Chondrocyte (in vitro differentiated cells): ENCODE measurements at regions not wholly inside any gene's neighbourhood (a gene's known extent, or its start where the extent isn't known, plus 50 kb on each side); places are given as distances from the start of the nearest gene placed in this dataset.
"Not testable (repeated sequence)": the region's sequence is repeated elsewhere in the genome, so short reads cannot be mapped to it uniquely, and the experiment has no call there.

Experiments used
- DNase-seq: peaks from one replicate; pipeline ENCODE4 v3.0.0; 2021; ENCODE audit warnings: mixed read lengths, low spot score
- H3K27ac Mint-ChIP-seq: one replicate; pipeline ENCODE4 v1.8.0; 2021; ENCODE audit warnings: mild to moderate bottlenecking, moderate library complexity, mixed read lengths; ENCODE audit not compliant: unreplicated experiment
- H3K27me3 Mint-ChIP-seq: 2 replicates; pipeline ENCODE4 v1.8.0; 2021; ENCODE audit warnings: low read depth, mixed read lengths
- H3K36me3 Mint-ChIP-seq: 2 replicates; pipeline ENCODE4 v1.8.0; 2021; ENCODE audit warnings: low read depth, mixed read lengths
- H3K4me1 Mint-ChIP-seq: 2 replicates; pipeline ENCODE4 v1.8.0; 2021; ENCODE audit warnings: low read depth, mild to moderate bottlenecking, mixed read lengths
- H3K4me3 Mint-ChIP-seq: one replicate; pipeline ENCODE4 v1.8.0; 2021; ENCODE audit warnings: mild to moderate bottlenecking, moderate library complexity, mixed read lengths; ENCODE audit not compliant: unreplicated experiment
- H3K9me3 Mint-ChIP-seq: 2 replicates; pipeline ENCODE4 v1.8.0; 2021; ENCODE audit warnings: low read depth, mixed read lengths
- CTCF ChIP-seq: fragments of 200-600 bp; sonication (generic); IDR thresholded peaks from 2 replicates; pipeline ENCODE4 v1.5.0; 2021; ENCODE audit warnings: antibody characterized with exemption, mild to moderate bottlenecking, moderate library complexity

- Mint-ChIP-seq H3K27me3 (peaks cover 27% of the 10 kb centered on the region), H3K36me3 (peaks cover 3% of the 10 kb centered on the region), H3K27ac (no peak overlapping the region), H3K9me3 (peaks cover 8% of the 10 kb centered on the region), H3K4me1 (peaks cover 3% of the 10 kb centered on the region), H3K4me3 (no peak overlapping the region)
- no peak for DNase-seq
- no peak for TF ChIP-seq CTCF
These were observed 463.7 kb downstream of the PREX1 start for GRCh38 chr20:48364055-48364454.

DNA sequence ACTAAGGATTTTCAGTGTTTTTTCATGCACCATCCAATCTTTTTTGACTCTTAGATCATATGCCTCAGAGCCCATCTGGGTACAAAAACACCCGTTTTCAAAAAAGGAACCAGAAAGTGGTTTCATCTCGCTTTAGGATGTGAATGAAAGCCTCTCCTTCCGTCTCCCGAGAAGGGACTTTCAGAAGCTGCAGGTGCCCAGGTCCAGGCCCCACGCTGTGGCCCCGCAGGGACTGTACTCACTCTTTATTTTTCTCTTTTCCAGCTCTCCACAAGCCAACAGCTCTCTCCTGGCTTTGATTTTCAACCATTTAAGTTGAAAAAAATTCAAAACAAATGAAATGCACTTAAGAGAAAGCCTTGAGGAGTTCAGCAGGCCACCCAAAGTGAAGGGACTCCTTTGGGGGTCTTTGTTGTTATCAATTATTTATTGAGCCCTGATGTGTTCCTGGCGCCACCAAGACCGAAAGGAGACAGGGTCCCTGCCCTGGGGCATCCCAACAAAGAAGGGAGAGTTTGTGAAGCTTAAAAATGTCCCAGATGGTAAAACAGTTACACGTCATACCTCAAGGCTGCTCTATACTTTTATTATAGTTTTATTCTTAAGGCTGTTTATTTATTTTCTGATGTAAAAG, 467.3 kb downstream of the PREX1 start:
- Mint-ChIP-seq H3K27me3 (peaks cover 27% of the 10 kb centered on the region), H3K27ac (no peak overlapping the region), H3K4me3 (no peak overlapping the region), H3K36me3 (no peaks in the 10 kb centered on the region), H3K4me1 (no peaks in the 10 kb centered on the region), H3K9me3 (no peaks in the 10 kb centered on the region)
- TF ChIP-seq CTCF: no peak
- no peak for DNase-seq

DNA sequence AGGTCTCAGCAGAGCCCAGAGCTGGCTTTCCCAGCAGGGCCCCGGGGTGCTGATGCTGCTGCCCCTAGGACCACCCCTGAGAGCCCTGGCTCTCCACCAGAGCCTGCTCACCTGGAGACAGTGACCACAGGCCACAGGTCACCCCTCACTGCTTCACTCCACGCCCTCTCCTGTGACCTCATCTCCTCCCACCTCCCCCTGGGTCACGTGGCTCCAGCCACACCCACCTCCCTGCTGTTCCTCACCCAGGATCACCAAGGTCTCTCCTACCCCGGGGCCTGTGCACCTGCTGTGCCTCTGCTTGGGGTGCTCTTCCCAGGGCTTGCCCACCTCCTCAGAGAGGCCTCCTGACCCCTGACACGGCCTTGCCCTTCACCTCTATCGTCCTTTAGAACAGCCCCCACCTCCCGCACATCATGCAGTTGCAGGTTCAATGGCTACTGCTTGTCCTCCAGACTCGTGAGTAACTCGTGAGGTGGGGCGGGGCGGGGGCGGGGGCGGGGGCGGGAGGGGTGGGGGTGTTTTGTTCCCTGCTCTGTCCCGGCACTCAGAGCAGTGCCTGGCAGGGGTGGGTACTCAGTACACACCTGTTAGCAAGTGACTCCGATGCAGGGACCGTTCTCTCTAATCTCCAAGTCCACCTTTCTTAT, 468.0 kb downstream of the PREX1 start:
- H3K36me3 Mint-ChIP-seq: no peaks in the 10 kb centered on the region
- H3K9me3 Mint-ChIP-seq: no peaks in the 10 kb centered on the region
- no peaks in the 10 kb centered on the region for H3K4me1 Mint-ChIP-seq
- no peak overlapping the region for H3K4me3 Mint-ChIP-seq
- no peak for TF ChIP-seq CTCF
- no peak overlapping the region for H3K27ac Mint-ChIP-seq
- H3K27me3 Mint-ChIP-seq: peaks cover 27% of the 10 kb centered on the region
- DNase-seq: no peak

- not testable (repeated sequence) for H3K4me1 Mint-ChIP-seq, DNase-seq, H3K36me3 Mint-ChIP-seq, H3K4me3 Mint-ChIP-seq, H3K9me3 Mint-ChIP-seq, H3K27ac Mint-ChIP-seq
- H3K27me3 Mint-ChIP-seq: peaks cover 27% of the 10 kb centered on the region
These were observed 468.8 kb downstream of the PREX1 start for GRCh38 chr20:48359055-48359390.

DNA sequence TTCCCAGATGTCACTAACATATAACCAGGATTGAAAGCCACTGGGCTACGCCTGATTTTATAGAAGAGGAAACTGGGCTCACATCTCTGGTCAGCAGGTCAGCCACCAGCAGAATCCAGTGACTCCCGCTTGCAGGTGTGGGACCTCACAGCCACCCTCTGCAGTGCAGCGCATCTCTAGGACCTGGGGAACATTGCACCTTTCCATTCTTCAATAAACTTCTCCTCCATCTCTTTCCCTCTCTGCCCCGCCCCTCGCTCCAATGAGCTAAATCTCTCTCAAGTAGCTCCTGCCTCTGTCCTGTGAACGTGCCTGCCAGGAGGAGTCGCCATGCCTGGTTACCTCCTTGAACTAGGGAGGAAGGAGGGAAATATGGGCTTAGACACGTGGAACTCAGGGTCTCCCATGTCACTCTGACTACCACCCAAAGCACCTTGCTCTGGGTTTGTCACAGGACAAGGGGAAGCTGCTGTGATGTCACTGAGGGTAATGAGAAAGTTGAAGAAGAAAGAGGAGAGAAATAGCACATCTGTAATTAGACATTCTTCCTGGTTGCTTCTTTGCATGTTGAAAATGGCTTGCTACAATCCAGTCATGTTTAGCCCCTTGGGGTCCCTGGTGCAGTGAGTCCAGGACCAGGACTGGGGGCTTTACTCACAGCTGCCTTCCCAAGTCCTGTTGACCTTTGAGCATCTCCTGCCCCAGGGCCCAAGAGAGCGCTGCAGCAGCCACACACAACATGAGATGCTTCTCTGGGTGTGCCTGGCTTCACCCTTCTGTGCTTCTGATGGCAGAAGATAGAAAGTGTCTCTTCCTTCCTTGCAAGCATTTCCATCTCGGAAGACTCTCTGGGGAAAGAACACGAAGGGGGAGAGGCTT, 469.4 kb downstream of the PREX1 start:
- H3K4me3 Mint-ChIP-seq: no peak overlapping the region
- H3K27me3 Mint-ChIP-seq: peaks cover 27% of the 10 kb centered on the region
- H3K27ac Mint-ChIP-seq: no peak overlapping the region
- no peak for TF ChIP-seq CTCF
- peaks cover 3% of the 10 kb centered on the region for H3K9me3 Mint-ChIP-seq
- no peak for DNase-seq
- H3K36me3 Mint-ChIP-seq: no peaks in the 10 kb centered on the region
- no peaks in the 10 kb centered on the region for H3K4me1 Mint-ChIP-seq
